Thyroid gland (tissue), 4 donors: ENCODE measurements at regions not wholly inside any gene's neighbourhood (a gene's known extent, or its start where the extent isn't known, plus 50 kb on each side); places are given as distances from the start of the nearest gene placed in this dataset.
A peak's percentile ranks its signal among the peaks of the same experiment; 100 is the strongest.

Experiments
- DNase-seq, 2 donors: peaks; one replicate each; pipeline ENCODE4 v3.0.0-alpha.2; 2019
- H3K27ac ChIP-seq, 3 donors: fragments of 200-600 bp; sonication (generic); 1 replicate in 2 of 3; 2 replicates in 1 of 3; pipeline ENCODE4 v1.5.1; 2016 to 2019; ENCODE audit warnings: mild to moderate bottlenecking in 1 of 3, moderate library complexity in 1 of 3
- H3K27me3 ChIP-seq: fragments of 200-600 bp; sonication (generic); one replicate; pipeline ENCODE4 v1.5.1; 2019
- H3K36me3 ChIP-seq, 2 donors: fragments of 200-600 bp; sonication (generic); one replicate each; pipeline ENCODE4 v1.5.1; 2016 to 2019
- H3K4me1 ChIP-seq, 2 donors: fragments of 200-600 bp; sonication (generic); one replicate each; pipeline ENCODE4 v1.5.1; 2017 to 2019
- H3K4me3 ChIP-seq, 3 donors: fragments of 200-600 bp; sonication (generic); replicated peaks in 1 of 3; 1 replicate in 2 of 3; 2 replicates in 1 of 3; pipeline ENCODE4 v1.5.1; 2016; ENCODE audit warnings: mild to moderate bottlenecking in 1 of 3
- H3K9me3 ChIP-seq: fragments of 200-600 bp; sonication (generic); one replicate; pipeline ENCODE4 v1.5.1; 2017
- POLR2A ChIP-seq, 2 donors: fragments of 450-650 bp; IDR thresholded peaks; one replicate each; pipeline ENCODE4 v1.6.1; 2017; ENCODE audit warnings: antibody characterized with exemption in 2 of 2, mild to moderate bottlenecking in 2 of 2, moderate library complexity in 1 of 2
- WGBS, 2 donors: methylation state at CpG; one replicate each; pipeline ENCODE4 v1.1.5; 2017; 5-methylcytosine and 5-hydroxymethylcytosine counted together
- intact Hi-C: fragments of 100-400 bp; cut with DNase I; formaldehyde crosslinking; loops from one replicate; pipeline ENCODE4 v1.15.1; 2023
- TF ChIP-seq, protein P1 (sequence below), 6 experiments: fragments of 200-600 bp in 3 of 6; fragments of 450-650 bp in 3 of 6; sonication (generic) in 3 of 6; IDR thresholded peaks; one replicate each; pipeline ENCODE4 v1.5.1; 2016 to 2019; ENCODE audit warnings: antibody characterized with exemption in 6 of 6, mild to moderate bottlenecking in 2 of 6, inconsistent platforms in 1 of 6, moderate library complexity in 1 of 6

DNA sequence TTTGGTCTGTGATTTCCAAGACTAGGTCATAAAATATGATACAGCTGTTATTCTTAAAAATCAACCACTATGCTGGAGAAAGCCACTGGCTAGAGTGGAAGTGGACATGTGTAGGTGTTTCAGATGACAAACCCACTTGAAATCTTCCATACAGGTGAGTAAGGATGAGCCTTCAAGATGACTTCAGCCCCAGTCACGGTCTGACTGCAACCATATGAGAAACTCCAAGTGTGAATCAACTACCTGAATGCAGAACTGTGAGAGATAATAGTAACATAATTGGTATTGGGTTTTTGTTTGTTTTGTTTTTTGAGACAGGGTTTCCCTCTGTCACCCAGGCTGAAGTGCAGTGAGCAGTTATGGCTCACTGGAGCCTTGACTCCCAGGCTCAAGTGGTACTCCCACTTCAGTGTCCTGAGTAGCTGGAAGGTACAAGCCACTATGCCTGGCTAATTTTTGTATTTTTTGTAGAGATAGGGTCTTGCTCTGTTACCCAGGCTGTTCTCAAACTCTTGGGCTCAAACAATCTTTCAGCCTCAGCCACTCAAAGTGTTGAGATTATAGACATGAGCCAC is 273.3 kb upstream of the LRIG3 start:
- Histone ChIP-seq H3K9me3 (no peaks in the 10 kb centered on the region), H3K27me3 (no peaks in the 10 kb centered on the region), H3K36me3 (no peaks in the 10 kb centered on the region), H3K4me3 (no peak overlapping the region), H3K4me1 (peaks cover 22 to 35% of the 10 kb centered on the region in 2 donors), H3K27ac (peak overlapping the region; percentile 11 to 41 (median 25))
- peak; percentile 87 to 91 for DNase-seq
- no peak for TF ChIP-seq POLR2A (IDR thresholded peaks at IDR 0.05)
- TF ChIP-seq, protein P1, sequence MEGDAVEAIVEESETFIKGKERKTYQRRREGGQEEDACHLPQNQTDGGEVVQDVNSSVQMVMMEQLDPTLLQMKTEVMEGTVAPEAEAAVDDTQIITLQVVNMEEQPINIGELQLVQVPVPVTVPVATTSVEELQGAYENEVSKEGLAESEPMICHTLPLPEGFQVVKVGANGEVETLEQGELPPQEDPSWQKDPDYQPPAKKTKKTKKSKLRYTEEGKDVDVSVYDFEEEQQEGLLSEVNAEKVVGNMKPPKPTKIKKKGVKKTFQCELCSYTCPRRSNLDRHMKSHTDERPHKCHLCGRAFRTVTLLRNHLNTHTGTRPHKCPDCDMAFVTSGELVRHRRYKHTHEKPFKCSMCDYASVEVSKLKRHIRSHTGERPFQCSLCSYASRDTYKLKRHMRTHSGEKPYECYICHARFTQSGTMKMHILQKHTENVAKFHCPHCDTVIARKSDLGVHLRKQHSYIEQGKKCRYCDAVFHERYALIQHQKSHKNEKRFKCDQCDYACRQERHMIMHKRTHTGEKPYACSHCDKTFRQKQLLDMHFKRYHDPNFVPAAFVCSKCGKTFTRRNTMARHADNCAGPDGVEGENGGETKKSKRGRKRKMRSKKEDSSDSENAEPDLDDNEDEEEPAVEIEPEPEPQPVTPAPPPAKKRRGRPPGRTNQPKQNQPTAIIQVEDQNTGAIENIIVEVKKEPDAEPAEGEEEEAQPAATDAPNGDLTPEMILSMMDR (IDR thresholded peaks at IDR 0.05): no peak
- intact Hi-C loops: no loop called here
- 17 to 21% methylated on average over 1 of the region's 1 CpG for WGBS, 2 donors

DNA sequence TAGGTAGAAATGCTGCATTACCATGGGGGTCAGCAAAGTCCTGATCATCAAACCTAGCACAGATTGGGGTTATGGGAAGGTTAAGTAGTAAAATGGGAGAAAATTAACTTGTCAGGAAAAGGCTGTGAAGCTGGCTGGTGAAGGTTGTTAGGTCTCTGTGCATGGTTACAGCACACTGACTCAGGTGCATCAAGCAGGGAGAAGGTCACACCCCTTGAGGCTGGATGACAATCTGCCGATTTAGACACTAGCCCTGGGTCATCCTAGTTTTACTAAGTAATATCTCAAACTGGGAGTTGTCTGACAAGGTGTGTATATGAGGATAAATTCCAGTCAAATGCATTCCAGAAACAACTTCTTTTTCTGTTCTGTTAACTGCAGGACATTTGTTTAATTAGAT is 271.1 kb upstream of the LRIG3 start:
- Histone ChIP-seq H3K9me3 (no peaks in the 10 kb centered on the region), H3K4me1 (peaks cover 22 to 35% of the 10 kb centered on the region in 2 donors), H3K27ac (no peak overlapping the region), H3K4me3 (no peak overlapping the region), H3K27me3 (no peaks in the 10 kb centered on the region), H3K36me3 (no peaks in the 10 kb centered on the region)
- no peak for TF ChIP-seq POLR2A (IDR thresholded peaks at IDR 0.05)
- TF ChIP-seq, protein P1 (IDR thresholded peaks at IDR 0.05): no peak
- intact Hi-C loops: no loop called here
- no peak for DNase-seq
- WGBS, 2 donors: 69 to 77% methylated on average over 1 of the region's 1 CpG

DNA sequence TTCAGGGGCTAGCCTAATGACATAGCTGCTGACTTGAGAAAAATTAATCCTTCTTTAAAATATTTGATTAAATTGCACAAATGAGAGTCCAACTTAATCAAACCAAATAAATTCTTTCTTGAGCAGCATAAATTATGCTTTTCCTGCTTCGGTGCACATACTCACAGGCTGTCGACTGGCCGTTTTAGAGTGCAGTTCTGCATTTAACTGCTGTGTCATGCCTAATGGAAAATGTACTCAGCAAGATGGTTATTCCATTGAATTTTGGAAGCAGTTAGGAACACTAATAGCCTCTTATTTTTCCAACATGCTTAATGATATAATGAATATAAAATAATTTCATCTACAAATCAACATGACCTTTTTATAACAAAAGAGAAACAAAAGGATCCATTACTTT is 266.1 kb upstream of the LRIG3 start:
- no peak for TF ChIP-seq POLR2A (IDR thresholded peaks at IDR 0.05)
- TF ChIP-seq, protein P1 (IDR thresholded peaks at IDR 0.05): no peak
- H3K9me3 ChIP-seq: no peaks in the 10 kb centered on the region
- peak; percentile 24 to 25 for DNase-seq
- H3K36me3 ChIP-seq: no peaks in the 10 kb centered on the region
- intact Hi-C loops: no loop called here
- no peak overlapping the region for H3K27ac ChIP-seq
- no peaks in the 10 kb centered on the region for H3K27me3 ChIP-seq
- peaks cover 4 to 5% of the 10 kb centered on the region in 2 donors for H3K4me1 ChIP-seq
- no peak overlapping the region for H3K4me3 ChIP-seq
- 7 to 12% methylated on average over 3 of the region's 3 CpGs for WGBS, 2 donors

DNA sequence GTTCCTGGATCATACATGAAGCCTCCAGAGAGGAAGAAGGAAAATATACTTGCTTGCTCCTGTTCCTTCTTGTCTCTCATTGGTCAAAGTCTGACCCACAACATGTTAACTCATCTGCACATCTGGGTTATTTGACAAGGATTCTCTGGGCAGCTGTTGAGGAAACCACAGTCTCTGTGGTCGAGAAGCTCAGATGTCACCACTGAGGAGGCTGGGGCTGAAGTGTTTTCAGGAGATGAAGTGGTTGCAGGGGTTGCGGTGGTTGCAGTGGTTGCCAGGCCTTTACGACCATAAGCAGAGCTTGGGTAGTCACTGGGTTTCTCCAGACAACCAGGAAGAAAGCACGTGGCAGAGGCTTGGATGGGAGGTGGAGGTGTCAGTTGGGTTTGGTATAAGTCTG is 265.0 kb upstream of the LRIG3 start:
- no peak for DNase-seq
- WGBS, 2 donors: 73 to 76% methylated on average over 4 of the region's 4 CpGs
- H3K27ac ChIP-seq: no peak overlapping the region
- no peak overlapping the region for H3K4me3 ChIP-seq
- peaks cover 0 to 4% of the 10 kb centered on the region in 2 donors for H3K4me1 ChIP-seq
- H3K9me3 ChIP-seq: no peaks in the 10 kb centered on the region
- H3K27me3 ChIP-seq: no peaks in the 10 kb centered on the region
- H3K36me3 ChIP-seq: no peaks in the 10 kb centered on the region
- TF ChIP-seq, protein P1 (IDR thresholded peaks at IDR 0.05): no peak
- TF ChIP-seq POLR2A (IDR thresholded peaks at IDR 0.05): no peak
- intact Hi-C loops: no loop called here

DNA sequence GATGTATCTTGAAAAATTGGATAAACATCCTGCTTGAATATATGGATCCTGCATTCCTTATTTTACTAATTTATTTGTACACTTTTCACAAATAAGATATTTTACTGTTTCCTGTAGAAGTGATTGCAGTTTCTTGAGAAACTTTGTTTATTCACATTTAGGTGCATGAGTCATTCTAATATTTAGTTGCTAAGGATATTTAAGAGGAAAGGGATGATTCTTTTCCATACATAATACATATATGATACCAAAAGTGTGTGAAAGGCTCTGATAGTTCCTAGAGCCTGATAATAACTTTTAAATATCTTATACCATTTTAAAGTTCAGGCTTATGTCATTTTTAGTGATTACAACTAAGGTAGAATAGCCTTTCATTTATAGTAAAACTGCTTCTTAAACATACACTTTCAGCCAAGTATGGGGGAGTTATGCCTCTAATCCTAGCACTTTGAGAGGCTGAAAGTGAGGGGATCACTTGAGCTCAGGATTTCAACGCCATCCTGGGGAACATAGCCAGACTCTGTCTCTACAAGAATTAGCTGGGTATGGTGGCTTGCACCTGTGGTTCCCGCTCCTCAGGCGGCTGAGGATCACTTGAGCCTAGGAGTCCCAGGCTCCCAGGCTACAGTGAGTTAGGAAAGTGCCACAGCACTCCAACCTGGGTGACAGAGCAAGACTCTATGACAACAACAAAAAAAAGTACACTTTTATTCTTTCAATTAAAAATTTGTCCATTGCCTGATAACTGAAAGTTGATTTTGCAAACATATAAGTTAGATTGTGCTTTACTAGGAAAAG is 262.6 kb upstream of the LRIG3 start:
- peak; percentile 76 to 77 for DNase-seq
- no peaks in the 10 kb centered on the region for H3K36me3 ChIP-seq
- TF ChIP-seq, protein P1 (IDR thresholded peaks at IDR 0.05): no peak
- no peak for TF ChIP-seq POLR2A (IDR thresholded peaks at IDR 0.05)
- intact Hi-C loops: no loop called here
- 22 to 28% methylated on average over 3 of the region's 3 CpGs for WGBS, 2 donors
- H3K27me3 ChIP-seq: no peaks in the 10 kb centered on the region
- H3K4me3 ChIP-seq: no peak overlapping the region
- H3K9me3 ChIP-seq: no peaks in the 10 kb centered on the region
- no peak overlapping the region for H3K27ac ChIP-seq
- H3K4me1 ChIP-seq: peaks cover 0 to 4% of the 10 kb centered on the region in 2 donors
